Left renal pelvis (tissue), 4 donors: ENCODE measurements at regions not wholly inside any gene's neighbourhood (a gene's known extent, or its start where the extent isn't known, plus 50 kb on each side); places are given as distances from the start of the nearest gene placed in this dataset.

ENCODE experiments used
- DNase-seq, 4 donors: peaks; one replicate each; pipeline ENCODE4 v3.0.0-alpha.2; 2013; ENCODE audit warnings: low read depth in 4 of 4, low spot score in 3 of 4

DNA sequence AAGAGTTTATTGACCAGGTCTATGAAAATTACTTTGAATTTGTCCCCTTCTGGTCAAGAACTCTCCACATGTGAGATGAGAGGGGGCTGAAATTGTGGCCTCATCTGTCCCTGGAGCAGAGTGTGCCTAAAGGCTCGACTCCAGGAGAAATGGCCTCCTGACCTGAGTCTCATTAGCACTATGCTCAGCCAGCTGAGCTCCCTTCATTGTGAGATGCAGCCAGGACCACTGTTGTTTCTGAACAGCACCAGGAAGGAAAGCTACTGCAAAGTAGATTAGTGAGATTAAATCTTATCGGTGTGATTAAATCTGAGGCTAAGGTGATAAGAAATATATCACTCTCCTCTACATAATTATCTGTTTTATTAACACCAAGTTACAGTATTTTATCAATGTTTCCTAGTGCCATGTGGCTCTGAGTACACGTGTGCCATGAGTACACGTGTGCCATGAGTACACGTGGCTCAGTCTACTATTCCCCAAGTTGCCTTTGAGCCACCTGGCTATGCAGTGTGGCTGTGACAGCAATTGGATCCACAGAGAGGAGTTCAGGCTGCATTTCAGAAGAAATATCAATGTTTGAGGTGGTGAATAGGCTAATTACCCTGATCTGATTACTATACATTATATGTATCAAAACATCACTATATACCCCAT is 126.9 kb downstream of the IPMK start:
- DNase-seq, result no peak

DNA sequence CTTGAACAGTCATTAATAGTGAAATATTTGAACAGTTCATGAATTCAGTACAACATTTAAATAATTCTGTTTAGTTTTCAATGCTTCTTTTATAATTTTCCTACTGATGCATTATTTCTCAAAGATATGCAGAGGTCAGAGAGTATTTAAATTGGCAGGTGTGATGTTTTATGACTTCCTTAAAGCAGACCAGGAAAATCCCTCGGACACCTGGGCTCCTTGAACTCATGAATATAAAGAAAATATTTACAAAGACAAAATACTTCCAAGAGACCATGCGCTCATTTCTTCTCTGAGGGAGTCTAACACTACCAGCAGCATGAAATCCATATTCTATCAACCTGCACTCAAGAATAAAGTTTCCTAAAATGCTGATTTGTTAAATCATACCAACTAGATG is 127.6 kb downstream of the IPMK start:
- no peak for DNase-seq

DNA sequence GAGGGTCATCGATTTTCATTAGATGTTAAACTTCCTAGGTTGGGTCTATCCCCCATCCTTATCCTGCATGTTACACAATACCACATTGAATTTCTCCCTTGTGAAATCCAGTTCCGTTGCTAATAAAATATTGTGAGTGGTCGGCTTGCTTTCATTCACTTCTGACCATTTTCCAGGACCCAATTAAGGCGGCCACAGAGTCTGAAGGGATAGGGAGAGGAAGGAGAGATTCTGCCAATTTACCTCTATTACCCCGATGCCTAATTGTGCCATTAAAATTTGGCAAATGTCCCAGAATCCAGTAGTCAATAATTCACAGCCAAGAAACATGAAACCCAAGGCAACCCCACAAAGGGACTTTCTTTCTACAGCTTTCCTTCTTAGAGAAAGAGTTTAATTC is 129.9 kb downstream of the IPMK start:
- DNase-seq, result peak in 2 of 4 donors; percentile 12 to 40

DNA sequence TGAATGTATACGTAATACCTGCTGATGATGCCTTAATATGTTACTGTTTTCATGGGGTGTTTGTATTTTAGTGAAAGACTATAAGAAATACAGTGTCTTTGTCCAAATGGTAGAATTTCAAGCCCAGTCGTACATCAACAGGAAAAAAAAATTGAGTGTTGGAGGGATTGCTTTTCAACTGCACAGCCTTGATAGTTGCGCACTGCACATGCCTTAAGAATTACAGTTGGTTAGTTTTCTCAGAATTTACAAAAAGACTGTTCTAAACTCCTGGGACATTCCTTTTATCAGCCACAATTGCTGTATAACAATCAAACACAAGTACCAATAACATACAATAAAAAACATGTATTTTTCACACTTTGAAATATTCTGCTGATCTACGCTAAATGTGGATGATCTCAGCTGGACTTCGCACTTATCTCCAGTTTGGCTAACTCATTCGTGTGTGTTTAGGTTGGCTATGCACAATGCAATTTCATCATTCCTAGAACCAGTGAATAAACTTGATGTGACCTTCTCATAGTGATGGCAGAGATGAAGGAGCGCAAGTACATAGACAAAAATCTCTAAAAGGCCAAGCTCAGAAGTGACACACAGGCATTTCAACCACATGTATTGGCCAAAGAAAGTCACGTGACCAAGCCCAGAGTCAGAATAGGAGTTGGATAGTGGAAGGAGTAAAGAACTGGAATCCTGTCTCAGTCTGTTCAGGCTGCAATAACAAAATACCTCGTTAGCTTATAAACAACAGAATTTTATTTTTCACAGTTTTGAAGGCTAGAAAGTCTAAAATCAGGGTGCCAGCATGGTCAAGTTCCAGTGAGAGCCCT is 152.3 kb downstream of the IPMK start:
- DNase-seq, result no peak

DNA sequence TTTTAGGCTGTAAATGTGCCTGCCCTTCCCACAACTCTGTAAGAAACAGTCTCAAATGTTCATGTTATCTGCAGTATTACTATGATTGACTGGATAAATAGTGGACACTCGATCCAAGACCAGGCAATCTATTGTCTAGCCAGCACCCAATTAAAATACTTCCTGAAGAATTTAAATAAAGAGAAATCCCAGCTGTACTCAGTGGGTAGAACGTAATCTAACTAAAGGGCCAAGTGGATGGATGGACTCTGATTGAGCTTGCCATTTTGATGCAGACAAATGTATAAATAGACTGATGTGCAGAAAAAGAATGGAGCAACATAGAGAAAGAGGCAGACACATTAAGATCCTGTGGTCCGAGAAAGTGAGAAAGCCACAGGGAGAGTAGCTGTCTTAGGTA is 158.0 kb downstream of the IPMK start:
- DNase-seq, result no peak

DNA sequence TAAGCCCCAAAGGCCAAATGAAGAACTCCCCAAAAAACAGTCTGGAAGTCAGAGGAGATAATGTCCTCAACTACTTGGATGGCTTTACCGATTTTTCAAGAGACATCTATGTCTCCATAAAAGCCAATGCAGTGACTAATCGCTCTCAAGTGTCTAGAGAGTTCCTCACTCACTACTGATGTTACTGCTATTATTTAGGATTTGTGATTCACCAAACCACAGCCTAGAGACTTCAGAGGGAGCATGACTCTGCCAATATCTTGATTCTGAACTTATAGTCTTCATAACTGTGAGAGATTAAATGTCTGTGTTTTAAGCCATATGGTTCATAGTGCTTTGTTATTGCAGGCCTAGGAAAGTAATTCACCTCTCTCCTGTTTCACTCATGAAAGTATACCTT is 160.2 kb downstream of the IPMK start:
- DNase-seq, result no peak

DNA sequence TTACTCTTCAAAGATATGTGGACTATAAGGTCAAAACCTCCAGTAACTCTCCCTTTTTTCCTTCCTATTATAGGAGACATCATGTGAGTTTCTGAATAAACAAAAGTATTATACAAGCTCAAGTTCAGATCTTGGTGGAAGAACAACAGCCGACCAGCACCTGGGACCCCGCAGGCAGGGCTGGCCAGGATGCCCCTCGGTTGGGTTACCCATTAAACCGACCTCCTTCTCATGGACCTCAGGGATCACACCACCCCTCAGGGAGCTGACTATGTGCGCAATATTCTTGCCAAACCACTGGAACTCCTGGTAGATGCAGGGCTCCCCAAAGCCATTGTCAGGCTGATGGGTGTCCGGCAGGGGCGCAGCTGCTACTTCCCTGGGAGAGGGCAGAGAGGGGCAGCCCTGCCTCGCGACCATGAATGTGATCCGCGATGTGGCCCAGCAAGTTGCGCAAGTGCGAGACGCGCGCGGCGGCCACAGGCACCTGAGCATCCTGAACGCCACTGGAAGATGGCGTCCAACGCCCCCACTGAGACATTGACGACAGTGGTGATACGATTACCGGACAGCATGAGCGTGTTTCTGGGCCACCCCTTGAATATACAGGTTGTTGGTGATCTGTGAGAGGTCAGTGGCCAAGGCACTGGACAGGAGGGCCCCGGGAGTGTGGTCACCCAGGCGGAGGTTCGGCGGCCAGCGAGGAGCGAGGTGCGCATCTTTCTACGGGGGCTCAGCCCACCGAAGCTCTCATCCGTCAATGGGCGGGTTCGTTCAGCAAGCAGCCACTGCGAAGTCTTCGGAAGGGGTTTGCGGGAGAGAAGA is 161.3 kb downstream of the IPMK start:
- no peak for DNase-seq

DNA sequence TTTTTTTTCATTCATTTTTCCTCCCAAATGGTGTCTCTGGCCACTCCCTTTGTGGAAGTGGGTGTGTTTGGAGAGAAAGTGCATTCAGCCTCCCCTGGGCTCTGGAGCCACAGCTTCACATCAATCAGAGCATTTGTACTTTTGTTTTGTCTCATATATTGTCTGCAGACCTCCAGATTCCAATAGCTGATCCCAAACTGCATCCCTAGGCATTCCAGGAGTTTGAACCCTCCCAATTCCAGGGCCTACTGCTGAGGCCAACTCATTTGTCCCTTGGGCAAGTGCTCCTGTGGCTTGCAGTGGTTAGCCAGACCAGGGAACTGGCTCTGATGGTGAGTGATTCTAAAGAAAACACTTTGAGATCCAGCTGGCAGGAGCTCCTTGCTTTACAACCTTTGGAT is 163.3 kb downstream of the IPMK start:
- DNase-seq, result no peak

DNA sequence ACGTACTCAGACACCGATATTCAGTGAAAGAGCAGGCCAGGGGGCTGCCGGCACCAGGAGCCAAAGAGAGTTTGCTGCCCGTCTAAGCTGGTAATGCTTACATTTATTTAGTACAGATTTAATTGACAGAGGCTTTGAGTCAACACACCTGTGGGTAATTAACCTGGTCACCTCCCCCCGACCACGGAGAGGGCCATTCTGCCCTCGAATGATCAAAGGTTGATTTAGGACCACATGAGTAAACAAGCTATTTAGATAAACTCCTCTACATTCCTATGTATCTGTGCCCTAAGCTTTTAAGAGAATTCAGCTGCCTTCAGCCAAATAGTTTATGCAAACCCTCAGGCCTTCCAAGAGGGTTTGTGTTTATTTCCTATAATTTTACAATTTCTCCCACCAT is 164.8 kb downstream of the IPMK start:
- no peak for DNase-seq

DNA sequence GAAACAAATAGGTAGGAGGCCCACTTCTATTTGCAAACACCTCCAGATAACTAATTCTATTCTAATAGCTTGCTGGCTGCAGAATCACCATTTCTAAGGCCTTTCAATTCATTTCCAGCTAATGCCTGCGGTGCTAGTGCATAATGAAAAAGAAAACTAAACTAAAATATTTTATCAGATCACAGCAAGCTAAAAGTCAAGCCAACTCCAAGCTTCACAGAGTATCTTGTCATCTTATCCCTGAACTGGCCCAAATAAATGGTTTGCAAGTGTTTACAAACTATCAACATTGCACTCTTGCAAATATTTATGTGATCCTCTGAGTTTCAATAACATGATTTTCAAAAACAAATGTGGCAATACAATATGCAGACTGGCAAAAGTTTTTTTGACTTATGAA is 166.0 kb downstream of the IPMK start:
- DNase-seq, result no peak

DNA sequence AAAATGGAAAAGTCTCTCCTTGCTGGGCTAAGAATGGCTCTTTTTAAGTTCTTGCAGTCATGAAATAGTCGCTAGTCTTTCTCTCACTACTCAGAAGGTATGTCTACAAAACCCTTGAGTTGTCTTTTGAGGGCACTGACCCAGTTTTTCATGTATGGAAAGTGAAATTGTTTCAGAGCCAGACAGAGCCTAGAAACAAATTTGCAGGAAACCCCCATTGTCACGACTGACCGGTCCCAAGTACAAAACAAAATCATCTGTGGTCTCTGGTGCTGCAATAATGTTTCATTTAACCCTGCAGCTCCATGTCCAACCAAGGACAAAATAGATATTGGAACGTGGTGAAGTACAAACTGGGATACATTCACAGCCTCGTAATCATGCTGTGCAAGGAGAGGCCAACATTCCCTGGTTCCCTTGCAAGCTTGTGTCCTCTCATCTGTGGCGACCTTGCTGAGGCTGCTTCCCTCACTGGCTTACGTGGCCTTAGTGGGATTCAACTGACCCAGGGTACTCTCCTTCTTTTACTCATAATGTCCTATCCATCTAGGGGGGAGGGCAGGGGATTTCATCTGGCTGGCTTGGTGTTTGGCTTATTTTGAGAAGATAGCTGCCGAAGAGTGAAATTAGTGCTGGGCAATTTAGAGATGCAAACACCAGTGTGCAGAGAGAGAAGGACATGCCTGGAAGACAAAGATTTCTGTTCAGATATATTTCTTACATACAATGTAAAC is 172.5 kb downstream of the IPMK start:
- DNase-seq, result no peak

DNA sequence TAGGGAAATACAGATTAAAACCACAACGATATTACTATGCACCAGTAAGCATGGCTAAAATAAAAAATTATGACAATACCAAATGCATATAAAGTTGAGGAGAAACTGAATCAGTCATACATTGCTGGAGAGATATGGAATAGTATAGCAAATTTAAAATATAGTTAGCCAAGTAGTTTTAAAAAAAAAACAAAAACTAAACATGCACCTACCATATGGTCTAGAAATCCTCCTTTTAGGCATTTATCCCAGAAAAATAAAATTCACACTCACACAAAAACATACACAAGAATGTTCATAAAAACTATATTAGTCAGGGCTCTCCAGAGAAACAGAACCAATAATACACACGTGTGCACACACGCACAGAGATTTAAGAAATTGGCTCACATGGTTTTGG is 175.8 kb downstream of the IPMK start:
- no peak for DNase-seq

DNA sequence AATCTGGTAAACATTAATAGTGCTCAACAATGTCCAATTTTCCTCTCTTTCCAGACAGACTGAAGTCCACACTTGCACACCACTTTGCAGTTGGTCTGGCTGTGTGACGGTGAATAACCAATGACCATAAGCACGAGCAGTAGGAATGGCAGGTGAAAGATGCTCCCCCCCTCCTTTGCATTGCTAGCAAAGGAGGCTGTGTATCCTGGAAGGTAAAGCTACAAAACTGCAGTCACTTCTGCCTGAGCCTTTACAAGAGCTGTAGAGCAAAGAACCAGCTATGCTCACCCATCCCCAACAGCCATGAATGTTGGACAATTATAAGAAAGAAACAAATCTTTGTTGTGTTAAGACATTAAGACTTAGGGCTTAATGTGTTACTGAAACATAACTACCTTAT is 178.0 kb downstream of the IPMK start:
- no peak for DNase-seq

DNA sequence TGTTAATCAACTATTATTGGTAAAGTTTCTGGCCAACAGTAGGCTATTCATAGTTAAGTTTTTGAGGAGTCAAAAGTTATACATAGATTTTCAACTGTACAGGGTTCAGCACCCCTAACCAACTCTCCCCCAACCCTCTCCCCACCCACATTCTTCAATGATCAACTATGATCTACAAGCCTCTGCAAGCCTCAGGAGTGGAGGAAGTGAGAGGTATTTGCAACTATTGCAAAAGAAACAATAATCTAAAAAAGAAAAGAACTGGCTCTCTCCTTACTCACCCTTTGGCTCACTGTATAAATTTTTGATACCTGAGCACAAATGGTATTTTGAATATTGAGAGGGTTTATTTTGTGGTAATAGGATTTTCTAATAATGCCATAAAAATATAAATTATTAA is 179.8 kb downstream of the IPMK start:
- DNase-seq, result no peak

DNA sequence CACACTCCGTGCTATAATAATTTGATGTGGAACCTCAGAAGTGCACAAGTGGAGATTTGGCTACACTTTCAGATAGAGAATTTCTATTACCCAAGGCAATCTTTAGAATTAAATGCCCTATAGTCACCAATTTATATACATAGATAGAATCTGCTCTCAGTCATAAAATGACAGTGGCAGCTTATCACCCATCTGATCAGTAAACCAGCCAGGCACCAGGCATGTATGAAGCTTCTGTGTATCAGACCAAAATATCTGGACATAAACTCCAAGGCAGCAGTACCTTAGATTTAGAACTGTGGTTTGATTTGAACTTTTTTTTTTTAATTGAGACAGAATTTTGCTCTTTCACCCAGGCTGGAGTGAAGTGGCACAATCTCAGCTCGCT is 180.9 kb downstream of the IPMK start:
- no peak for DNase-seq

DNA sequence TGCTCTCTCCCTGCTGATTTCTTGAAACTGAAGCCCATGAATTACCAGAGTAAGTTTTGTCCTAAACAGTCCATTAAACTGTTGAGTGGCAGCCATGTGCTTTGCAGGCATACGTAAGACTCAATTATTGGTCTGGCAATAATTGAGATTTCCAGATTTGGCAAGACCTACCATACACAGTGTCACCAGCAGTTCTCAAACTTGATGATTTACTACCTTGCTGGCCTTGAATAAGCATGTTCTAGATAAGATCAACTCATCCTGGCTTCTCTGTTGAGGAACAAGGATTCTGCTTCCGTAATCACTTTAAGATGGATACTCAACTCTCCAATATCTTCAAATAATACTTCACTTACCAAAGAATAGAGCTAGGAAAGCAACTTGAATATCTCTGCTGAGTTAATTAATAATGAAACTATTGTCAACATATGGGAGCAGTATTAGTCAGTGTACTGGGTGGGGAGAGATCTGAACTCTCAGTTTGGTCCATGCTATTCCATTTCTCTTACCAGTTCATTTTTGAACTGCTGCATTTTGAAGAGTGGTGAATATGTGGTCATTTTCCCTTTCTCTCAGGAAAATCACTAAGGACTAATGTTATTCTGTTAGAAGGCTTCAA is 181.4 kb downstream of the IPMK start:
- no peak for DNase-seq

DNA sequence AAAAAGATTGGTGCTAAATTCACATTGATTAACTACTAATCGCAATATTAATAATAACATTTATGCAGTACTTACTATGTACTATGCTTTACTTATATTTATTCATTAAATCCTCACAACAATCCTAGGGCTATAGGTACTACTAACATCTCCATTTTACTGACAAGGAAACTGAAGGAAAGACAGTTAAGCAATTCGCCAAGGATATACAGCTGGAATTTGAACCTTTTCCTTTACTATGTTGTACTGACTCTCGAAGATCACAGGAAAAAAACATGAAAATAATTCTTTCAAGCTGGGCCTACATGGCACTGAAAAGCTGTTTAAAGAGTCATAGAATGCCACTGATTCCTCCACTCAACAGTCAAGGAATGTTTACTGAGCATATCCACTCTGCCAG is 185.4 kb downstream of the IPMK start:
- DNase-seq, result no peak

DNA sequence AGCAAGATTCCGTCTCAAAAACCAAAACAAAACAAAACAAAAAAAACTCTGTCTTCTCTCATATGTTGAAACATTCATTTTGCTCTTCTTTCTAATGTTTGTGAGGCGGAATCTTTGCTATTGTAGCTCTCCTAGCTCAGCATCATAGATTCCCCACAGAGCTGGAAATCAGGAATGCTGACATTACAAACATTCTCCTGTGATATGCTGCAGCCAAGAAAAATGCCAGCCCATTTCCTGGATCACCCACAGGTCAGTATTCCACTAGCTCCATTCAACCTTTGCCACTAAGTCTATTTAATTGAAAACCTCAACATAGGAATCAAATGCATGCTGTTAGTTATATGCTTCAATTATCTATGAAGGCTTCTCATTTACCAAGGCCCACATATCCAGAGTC is 186.3 kb downstream of the IPMK start:
- no peak for DNase-seq

DNA sequence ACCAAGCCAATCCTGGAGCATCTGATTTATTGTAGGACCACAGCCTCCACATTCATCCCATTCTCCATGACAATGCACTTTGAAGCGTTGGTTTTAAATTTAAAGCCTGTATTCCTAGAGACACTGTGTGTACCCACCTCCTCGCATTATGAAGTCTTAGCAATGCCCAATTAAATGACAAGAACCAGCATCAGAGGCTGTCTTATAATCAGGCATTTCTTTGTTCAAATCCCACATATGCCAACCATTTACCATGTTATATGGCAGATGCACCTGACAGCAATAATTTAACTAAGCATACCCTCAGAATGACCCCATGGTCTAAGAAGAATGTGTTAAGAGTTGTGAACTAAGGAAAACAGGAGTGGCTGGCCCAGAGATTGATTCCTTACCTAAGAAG is 188.2 kb downstream of the IPMK start:
- no peak for DNase-seq

DNA sequence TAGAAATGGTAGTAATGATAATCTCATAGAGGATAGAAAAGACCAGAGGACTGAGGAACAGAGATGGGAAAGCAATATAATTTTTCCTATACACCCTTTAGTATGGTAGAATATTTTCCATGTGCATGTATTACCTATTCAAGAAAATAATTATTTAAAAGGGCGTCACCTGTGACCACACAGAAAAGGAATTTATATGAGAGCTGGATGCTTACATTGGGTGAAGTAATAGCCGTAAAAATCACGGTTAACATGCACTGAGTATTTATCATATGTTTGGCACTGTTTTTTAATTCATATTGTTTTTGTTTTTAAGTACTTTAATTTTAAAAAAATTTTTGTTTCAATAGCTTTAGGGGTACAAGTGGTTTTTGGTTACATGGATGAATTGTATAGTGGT is 195.1 kb downstream of the IPMK start:
- no peak for DNase-seq

DNA sequence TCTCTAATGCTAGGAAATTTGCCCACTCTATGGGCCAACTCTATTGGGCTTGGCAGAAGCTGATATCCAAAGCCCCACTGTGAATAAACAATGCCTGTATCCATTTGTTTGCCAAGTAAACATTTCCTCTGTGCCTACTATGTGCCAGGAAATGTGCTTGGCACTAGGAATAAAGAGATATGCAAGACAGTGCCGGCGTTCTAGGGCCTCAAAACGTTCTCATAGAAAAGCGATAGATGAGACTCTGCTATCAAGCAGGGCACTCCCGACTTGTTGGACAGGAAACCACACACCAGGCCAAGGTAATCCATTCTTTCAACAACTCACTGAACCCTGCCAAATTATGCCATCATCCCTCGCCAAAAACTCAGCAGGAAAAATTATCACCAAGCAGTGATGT is 196.7 kb downstream of the IPMK start:
- no peak for DNase-seq
